ENCODE measurements at regions not wholly inside any gene's neighbourhood (a gene's known extent, or its start where the extent isn't known, plus 50 kb on each side); places are given as distances from the start of the nearest gene placed in this dataset.
A peak's percentile ranks its signal among the peaks of the same experiment; 100 is the strongest.

DNA sequence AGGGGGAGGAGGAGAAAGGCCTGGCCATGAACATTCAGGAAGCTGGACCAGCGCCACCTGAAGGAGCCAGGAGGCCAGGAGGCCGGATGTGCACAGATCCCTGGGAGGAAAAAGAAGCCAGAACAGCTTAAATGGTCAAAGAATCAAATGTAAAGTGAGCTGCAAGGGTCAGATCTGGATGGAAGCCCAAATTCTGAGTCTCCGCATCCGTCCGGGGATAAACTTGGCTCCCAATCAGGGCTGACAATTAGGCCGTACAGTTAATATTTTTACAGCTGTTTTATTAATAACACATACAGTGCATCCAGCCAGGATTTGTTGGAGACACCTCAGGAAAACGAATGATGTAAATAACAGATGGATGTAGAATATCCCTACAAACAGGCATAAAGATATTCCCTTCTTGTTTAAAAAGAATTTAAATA, 495.1 kb upstream of the TCF4 start:
- TF ChIP-seq, protein P1, sequence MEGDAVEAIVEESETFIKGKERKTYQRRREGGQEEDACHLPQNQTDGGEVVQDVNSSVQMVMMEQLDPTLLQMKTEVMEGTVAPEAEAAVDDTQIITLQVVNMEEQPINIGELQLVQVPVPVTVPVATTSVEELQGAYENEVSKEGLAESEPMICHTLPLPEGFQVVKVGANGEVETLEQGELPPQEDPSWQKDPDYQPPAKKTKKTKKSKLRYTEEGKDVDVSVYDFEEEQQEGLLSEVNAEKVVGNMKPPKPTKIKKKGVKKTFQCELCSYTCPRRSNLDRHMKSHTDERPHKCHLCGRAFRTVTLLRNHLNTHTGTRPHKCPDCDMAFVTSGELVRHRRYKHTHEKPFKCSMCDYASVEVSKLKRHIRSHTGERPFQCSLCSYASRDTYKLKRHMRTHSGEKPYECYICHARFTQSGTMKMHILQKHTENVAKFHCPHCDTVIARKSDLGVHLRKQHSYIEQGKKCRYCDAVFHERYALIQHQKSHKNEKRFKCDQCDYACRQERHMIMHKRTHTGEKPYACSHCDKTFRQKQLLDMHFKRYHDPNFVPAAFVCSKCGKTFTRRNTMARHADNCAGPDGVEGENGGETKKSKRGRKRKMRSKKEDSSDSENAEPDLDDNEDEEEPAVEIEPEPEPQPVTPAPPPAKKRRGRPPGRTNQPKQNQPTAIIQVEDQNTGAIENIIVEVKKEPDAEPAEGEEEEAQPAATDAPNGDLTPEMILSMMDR (IDR thresholded peaks at IDR 0.05): peak; percentile 27
- Mint-ChIP-seq H3K4me1 (ENCODE audit: low read depth) (peaks cover 19% of the 10 kb centered on the region), H3K9me3 (ENCODE audit: low read depth) (no peaks in the 10 kb centered on the region), H3K27ac (ENCODE audit: unreplicated experiment) (peak overlapping the region; percentile 29), H3K4me3 (ENCODE audit: unreplicated experiment) (no peak overlapping the region), H3K36me3 (ENCODE audit: low read depth) (no peaks in the 10 kb centered on the region), H3K27me3 (ENCODE audit: low read depth) (no peaks in the 10 kb centered on the region)
- DNase-seq (ENCODE audit: low spot score): no peak

DNA sequence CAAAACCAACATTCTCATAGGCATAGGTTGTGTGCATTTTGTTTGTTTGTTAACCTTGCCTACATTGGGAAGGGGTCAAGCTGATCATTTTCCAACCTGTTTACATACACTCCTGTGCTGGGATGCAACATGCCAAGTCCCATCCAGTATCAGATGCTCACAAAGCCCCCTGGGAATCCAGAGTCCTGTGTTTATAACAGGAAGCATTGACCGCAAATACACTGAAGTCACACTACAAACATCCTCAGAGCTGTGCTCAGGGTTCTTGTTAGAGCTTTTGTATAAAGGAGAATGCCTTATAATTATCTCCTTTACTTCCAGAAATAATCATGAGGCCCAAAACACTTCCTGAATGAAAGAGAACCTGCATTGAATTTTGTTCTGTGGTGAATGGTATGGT, 488.7 kb upstream of the TCF4 start:
- Mint-ChIP-seq H3K4me3 (ENCODE audit: unreplicated experiment) (no peak overlapping the region), H3K4me1 (ENCODE audit: low read depth) (no peaks in the 10 kb centered on the region), H3K9me3 (ENCODE audit: low read depth) (peaks cover 10% of the 10 kb centered on the region), H3K27me3 (ENCODE audit: low read depth) (no peaks in the 10 kb centered on the region), H3K27ac (ENCODE audit: unreplicated experiment) (no peak overlapping the region), H3K36me3 (ENCODE audit: low read depth) (no peaks in the 10 kb centered on the region)
- no peak for DNase-seq (ENCODE audit: low spot score)
- TF ChIP-seq, protein P1 (IDR thresholded peaks at IDR 0.05): no peak

DNA sequence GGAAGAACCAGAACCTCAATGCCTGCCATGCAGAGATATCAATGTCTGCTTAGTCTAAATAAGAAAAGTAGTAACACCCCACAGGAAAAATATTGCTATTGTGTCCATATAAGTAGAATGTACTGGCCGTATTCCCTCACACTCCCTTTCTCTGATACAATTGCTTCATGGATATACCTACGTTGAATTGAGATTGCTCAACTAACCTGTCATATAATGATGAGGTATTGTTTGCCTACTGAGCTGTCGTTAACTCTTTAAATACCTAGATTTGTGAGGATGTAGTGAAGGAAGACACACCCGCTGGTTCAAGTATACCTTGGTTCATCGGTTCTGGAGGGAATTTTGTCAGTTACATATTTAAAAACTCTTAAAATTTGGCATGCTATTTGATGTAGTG, 480.7 kb upstream of the TCF4 start:
- DNase-seq (ENCODE audit: low spot score): no peak
- H3K4me3 Mint-ChIP-seq (ENCODE audit: unreplicated experiment): no peak overlapping the region
- TF ChIP-seq, protein P1 (IDR thresholded peaks at IDR 0.05): no peak
- H3K27ac Mint-ChIP-seq (ENCODE audit: unreplicated experiment): no peak overlapping the region
- H3K27me3 Mint-ChIP-seq (ENCODE audit: low read depth): no peaks in the 10 kb centered on the region
- H3K9me3 Mint-ChIP-seq (ENCODE audit: low read depth): peaks cover 13% of the 10 kb centered on the region
- H3K36me3 Mint-ChIP-seq (ENCODE audit: low read depth): peaks cover 3% of the 10 kb centered on the region
- H3K4me1 Mint-ChIP-seq (ENCODE audit: low read depth): peaks cover 25% of the 10 kb centered on the region

DNA sequence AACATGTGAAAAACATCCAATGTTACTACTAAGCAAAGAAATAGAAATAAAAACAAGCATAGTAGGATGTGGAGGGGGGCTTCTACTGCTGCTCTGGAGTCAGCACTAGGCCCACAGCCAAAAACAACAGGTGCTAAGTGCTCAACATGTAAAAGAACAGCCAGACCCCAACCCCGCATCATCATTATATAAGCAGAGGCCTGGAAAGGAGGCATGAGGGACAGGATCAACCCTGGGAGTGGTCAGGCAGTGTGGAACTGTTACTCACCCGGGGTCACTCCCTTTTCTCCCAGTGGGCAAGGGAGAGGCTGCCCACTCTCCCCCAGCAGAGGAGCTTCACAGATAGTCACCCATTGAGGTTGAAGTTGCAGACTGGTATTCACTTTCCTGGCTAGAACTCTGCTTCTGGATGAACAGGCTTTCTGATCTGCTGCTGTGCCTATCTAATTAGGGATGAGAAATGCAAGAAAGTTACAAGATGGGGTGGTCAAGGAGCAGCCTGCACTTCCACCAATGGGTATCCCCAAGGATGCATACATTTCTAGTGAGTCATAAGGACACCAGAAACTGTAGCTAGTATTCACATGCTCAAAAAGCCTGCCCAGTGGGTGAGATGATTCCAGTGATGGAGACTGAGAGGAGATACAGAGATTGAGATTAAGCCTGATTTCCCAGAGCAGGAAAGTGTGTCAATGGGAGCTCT, 480.1 kb upstream of the TCF4 start:
- no peak overlapping the region for H3K4me3 Mint-ChIP-seq (ENCODE audit: unreplicated experiment)
- no peak for DNase-seq (ENCODE audit: low spot score)

DNA sequence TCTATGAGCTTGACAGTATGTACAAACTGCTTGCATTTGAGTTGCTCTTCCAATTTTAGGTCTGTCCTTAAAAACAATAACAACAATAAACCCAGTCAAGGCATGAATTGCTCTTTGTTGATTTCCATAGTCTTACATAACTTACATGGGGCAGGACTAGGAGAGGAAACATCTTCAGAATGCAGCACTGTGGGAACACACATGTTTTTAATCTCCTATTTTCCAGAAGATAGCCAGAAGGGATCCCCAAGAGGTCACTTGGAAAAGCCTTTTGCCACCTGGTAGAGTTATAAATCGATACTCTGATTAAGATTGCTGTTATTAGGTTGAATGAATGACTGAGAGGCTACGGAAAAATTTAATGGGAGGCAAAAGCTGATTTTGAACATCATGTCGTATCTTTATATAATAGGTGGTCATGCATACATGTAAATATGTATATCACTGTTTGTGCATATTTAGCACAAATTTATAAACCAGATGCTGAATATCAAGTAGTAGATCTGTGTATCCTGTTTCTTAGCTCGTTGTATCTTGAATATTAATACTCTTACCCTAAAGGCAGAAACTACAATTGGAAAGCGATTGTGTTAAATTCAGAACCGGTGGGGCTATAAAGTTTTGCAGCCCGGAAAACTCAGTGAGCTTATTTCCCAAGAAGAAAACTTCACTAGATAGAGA, 479.4 kb upstream of the TCF4 start:
- H3K27me3 Mint-ChIP-seq (ENCODE audit: low read depth): no peaks in the 10 kb centered on the region
- H3K36me3 Mint-ChIP-seq (ENCODE audit: low read depth): peaks cover 3% of the 10 kb centered on the region
- TF ChIP-seq, protein P1 (IDR thresholded peaks at IDR 0.05): no peak
- peaks cover 11% of the 10 kb centered on the region for H3K9me3 Mint-ChIP-seq (ENCODE audit: low read depth)
- DNase-seq (ENCODE audit: low spot score): no peak
- H3K4me1 Mint-ChIP-seq (ENCODE audit: low read depth): peaks cover 25% of the 10 kb centered on the region
- H3K4me3 Mint-ChIP-seq (ENCODE audit: unreplicated experiment): no peak overlapping the region
- H3K27ac Mint-ChIP-seq (ENCODE audit: unreplicated experiment): no peak overlapping the region

More for the DNA sequence above, 480.1 kb upstream of the TCF4 start:
- Mint-ChIP-seq H3K4me1 (ENCODE audit: low read depth) (peaks cover 25% of the 10 kb centered on the region), H3K36me3 (ENCODE audit: low read depth) (peaks cover 3% of the 10 kb centered on the region), H3K27ac (ENCODE audit: unreplicated experiment) (no peak overlapping the region), H3K27me3 (ENCODE audit: low read depth) (no peaks in the 10 kb centered on the region), H3K9me3 (ENCODE audit: low read depth) (peaks cover 13% of the 10 kb centered on the region)
- TF ChIP-seq, protein P1 (IDR thresholded peaks at IDR 0.05): no peak
